Transverse colon (tissue), 4 donors: ENCODE measurements at regions not wholly inside any gene's neighbourhood (a gene's known extent, or its start where the extent isn't known, plus 50 kb on each side); places are given as distances from the start of the nearest gene placed in this dataset.

ENCODE experiments used
- CTCF ChIP-seq, 5 experiments: fragments of 200-600 bp in 3 of 5; fragments of 450-650 bp in 2 of 5; sonication (generic) in 3 of 5; IDR thresholded peaks; 1 replicate in 2 of 5; 2 replicates in 3 of 5; pipeline ENCODE4 v1.5.1; 2016 to 2017; ENCODE audit warnings: antibody characterized with exemption in 5 of 5, inconsistent platforms in 3 of 5, mild to moderate bottlenecking in 2 of 5, moderate library complexity in 1 of 5
- POLR2A ChIP-seq: fragments of 450-650 bp; IDR thresholded peaks from one replicate; pipeline ENCODE4 v1.6.1; 2016; ENCODE audit warnings: antibody characterized with exemption, mild to moderate bottlenecking, moderate library complexity
- POLR2AphosphoS5 ChIP-seq, 3 donors: sonication (generic); formaldehyde crosslinking; IDR thresholded peaks; one replicate each; pipeline ENCODE4 v1.6.1; 2016; ENCODE audit warnings: antibody characterized with exemption in 3 of 3

GRCh38 chr6:170188571-170189001, 102.3 kb downstream of the DLL1 start:
- no peak for TF ChIP-seq CTCF (IDR thresholded peaks at IDR 0.05)
- TF ChIP-seq POLR2AphosphoS5 (IDR thresholded peaks at IDR 0.05) = no peak
- TF ChIP-seq POLR2A = no peak
